ENCODE measurements at regions not wholly inside any gene's neighbourhood (a gene's known extent, or its start where the extent isn't known, plus 50 kb on each side); places are given as distances from the start of the nearest gene placed in this dataset.

DNA sequence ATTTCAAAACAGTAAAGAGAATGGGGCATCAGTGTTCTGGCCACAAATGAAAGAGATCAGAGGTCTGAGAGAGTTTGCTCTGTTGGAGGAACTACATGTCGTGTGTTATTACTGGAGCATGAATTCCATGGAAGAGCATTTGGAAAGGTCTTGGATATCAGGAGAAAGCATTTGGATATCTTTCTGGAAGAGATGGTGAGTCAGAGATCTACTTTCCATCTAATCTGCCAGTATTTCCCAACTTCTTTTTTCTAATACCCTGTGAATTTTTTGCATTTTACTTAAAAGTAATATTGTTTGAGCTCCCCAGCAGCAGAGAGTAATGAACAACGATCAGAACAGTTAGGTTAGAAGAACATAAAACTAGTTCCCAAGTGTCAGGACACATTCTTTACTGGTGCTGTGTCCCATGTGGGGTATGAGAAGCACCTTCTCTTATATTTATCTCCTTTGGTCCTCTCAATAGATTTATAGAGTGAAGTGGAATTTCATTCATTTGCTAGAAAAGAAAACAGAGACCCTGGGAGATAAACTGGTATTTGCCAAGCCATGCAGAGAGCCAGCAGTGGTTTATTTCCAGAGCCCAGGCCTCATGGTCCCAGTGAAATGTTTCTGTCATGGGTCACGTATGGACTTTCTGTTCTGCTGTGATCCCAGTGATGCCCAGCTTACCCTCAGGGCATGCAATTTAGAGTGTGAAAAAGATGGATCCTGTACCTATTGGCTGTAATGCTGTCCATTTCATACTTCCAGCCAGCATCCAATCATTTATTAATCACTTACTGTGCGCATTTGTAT lies 130.8 kb upstream of the NT5C1B start:
- peak in 1 of 2 donors; percentile 34 for ATAC-seq
- Histone ChIP-seq H3K4me1 (ENCODE audit: control insufficient read depth, insufficient read depth, low read length) (peaks cover 3% of the 10 kb centered on the region), H3K27me3 (ENCODE audit: control insufficient read depth, insufficient read depth) (no peaks in the 10 kb centered on the region), H3K9me3 (ENCODE audit: control insufficient read depth, low read length) (no peaks in the 10 kb centered on the region), H3K4me3 (ENCODE audit: low read length) (no peak overlapping the region), H3K27ac (ENCODE audit: low read length) (no peak overlapping the region)
- intact Hi-C loops (cut with DNase I), result no loop called here
- DNase-seq, result peak in 1 of 3 donors; percentile 11
- WGBS, result 81% methylated on average over 4 of the region's 4 CpGs

DNA sequence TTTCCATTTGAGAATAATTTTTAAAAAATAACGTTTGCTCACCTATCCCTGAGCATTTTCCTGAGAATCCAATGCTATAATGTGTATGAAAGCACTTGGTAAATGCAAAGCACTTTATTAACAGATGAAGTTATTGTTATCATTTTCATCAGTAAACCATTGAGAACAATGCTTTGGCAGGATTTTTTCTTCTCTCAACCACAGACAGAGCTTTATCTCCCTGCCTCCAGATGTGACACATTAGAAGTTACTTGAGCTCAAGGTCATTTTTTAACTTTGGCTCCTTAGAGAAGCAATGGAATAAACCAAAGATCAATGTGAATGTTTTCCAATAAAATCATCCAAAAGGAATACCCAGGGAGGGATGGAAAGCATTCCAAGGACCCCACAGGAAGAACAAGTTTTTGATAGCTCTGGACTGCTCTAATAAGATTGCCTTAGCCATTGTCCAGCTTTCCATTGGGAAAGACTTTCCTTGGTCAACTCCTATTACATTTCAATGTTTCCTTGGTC lies 118.9 kb upstream of the NT5C1B start:
- H3K9me3 ChIP-seq (ENCODE audit: control insufficient read depth, low read length), result no peaks in the 10 kb centered on the region
- intact Hi-C loops (cut with DNase I), result no loop called here
- H3K4me1 ChIP-seq (ENCODE audit: control insufficient read depth, insufficient read depth, low read length), result no peaks in the 10 kb centered on the region
- no peak overlapping the region for H3K27ac ChIP-seq (ENCODE audit: low read length)
- 40% methylated on average over 1 of the region's 1 CpG for WGBS
- no peak for DNase-seq
- no peak overlapping the region for H3K4me3 ChIP-seq (ENCODE audit: low read length)
- no peak for ATAC-seq
- H3K27me3 ChIP-seq (ENCODE audit: control insufficient read depth, insufficient read depth), result no peaks in the 10 kb centered on the region

DNA sequence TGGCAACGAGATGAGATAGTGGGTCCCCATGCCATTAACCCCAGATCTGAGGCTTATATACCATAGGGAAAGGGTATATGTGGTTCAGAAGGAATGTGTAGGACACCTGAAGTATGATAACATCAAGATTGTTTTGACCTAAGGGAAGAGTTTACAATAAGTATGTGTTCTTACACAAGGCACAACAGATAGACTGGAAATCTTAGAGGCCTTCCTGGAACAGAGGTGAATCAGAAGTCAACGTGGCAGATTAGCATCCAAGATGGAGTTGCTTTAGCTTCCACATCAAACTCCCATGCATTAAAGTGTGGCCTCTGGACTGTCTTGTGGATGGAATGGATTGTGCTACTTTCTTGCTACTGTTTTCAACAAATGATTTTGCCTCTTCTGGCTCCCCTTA lies 116.6 kb upstream of the NT5C1B start:
- no peak for DNase-seq
- no peaks in the 10 kb centered on the region for H3K9me3 ChIP-seq (ENCODE audit: control insufficient read depth, low read length)
- H3K27me3 ChIP-seq (ENCODE audit: control insufficient read depth, insufficient read depth), result no peaks in the 10 kb centered on the region
- no peak overlapping the region for H3K4me3 ChIP-seq (ENCODE audit: low read length)
- ATAC-seq, result no peak
- WGBS, result 94% methylated on average over 2 of the region's 2 CpGs
- H3K27ac ChIP-seq (ENCODE audit: low read length), result no peak overlapping the region
- intact Hi-C loops (cut with DNase I), result no loop called here
- H3K4me1 ChIP-seq (ENCODE audit: control insufficient read depth, insufficient read depth, low read length), result no peaks in the 10 kb centered on the region

DNA sequence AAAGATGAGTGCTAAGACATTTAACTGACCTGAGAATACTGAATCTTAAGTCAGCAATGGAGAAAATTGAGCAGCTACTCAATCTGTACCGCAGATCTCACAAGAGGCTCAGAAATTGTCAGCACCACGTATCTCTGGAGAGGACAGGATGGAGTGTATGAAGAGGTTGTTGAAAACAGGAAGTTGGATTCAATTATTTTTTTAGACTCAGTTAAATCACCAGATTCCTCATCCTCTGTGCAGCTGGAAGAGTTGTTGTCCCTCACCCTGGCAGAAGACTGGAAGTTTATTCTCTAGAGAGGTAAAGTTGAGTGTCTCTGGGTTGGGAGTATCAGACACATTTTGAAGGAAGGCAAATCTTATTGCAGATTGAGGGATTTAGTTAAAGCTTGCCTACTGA lies 114.9 kb upstream of the NT5C1B start:
- no peak overlapping the region for H3K27ac ChIP-seq (ENCODE audit: low read length)
- H3K4me1 ChIP-seq (ENCODE audit: control insufficient read depth, insufficient read depth, low read length), result no peaks in the 10 kb centered on the region
- intact Hi-C loops (cut with DNase I), result no loop called here
- H3K9me3 ChIP-seq (ENCODE audit: control insufficient read depth, low read length), result no peaks in the 10 kb centered on the region
- H3K4me3 ChIP-seq (ENCODE audit: low read length), result no peak overlapping the region
- DNase-seq, result no peak
- 37% methylated on average over 2 of the region's 2 CpGs for WGBS
- no peaks in the 10 kb centered on the region for H3K27me3 ChIP-seq (ENCODE audit: control insufficient read depth, insufficient read depth)
- no peak for ATAC-seq

DNA sequence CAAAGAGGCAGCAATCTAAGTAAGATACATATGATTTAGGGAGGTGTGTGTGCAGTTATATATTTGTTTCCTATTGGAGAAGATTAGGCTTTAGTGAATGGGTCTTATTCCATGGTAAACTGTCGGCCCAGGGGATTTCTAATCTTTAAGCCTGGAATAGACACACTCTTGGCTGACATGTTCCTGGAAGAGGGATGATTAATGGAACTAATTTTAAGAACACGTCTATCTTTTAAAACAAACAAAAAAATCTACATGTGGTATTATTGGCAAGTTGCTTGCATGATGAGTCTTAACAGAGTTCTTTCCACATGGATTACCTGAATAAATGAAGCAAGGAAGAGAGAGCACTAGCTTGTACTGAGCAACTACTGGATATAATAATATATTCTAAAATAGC lies 114.2 kb upstream of the NT5C1B start:
- ATAC-seq, result peak in 1 of 2 donors; percentile 57
- no peak overlapping the region for H3K27ac ChIP-seq (ENCODE audit: low read length)
- H3K9me3 ChIP-seq (ENCODE audit: control insufficient read depth, low read length), result no peaks in the 10 kb centered on the region
- intact Hi-C loops (cut with DNase I), result no loop called here
- no peaks in the 10 kb centered on the region for H3K27me3 ChIP-seq (ENCODE audit: control insufficient read depth, insufficient read depth)
- H3K4me3 ChIP-seq (ENCODE audit: low read length), result no peak overlapping the region
- H3K4me1 ChIP-seq (ENCODE audit: control insufficient read depth, insufficient read depth, low read length), result no peaks in the 10 kb centered on the region
- no peak for DNase-seq
- 25% methylated on average over 2 of the region's 2 CpGs for WGBS

DNA sequence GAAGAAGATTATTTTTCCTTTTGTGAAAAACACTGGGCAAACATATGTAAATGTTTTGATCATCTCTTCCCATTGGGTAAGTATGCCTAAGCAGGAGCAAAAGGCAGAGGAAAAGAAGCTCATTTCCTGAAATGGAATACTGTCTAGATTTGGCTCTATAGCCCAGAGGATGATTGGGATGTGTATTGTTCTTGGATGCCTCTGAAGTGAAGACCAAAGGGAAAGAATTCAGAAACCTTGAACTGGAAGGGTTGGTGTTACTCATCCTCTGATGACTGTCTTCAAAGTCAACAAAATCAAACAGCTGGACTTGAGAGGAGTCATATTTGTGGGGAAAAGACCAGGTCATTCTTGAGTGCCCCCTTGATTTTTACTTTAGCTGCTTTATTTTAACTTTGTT lies 112.6 kb upstream of the NT5C1B start:
- H3K4me3 ChIP-seq (ENCODE audit: low read length), result no peak overlapping the region
- ATAC-seq (no peak), DNase-seq (no peak)
- no peaks in the 10 kb centered on the region for H3K9me3 ChIP-seq (ENCODE audit: control insufficient read depth, low read length)
- intact Hi-C loops (cut with DNase I), result no loop called here
- H3K27ac ChIP-seq (ENCODE audit: low read length), result no peak overlapping the region
- H3K27me3 ChIP-seq (ENCODE audit: control insufficient read depth, insufficient read depth), result no peaks in the 10 kb centered on the region
- no peaks in the 10 kb centered on the region for H3K4me1 ChIP-seq (ENCODE audit: control insufficient read depth, insufficient read depth, low read length)

DNA sequence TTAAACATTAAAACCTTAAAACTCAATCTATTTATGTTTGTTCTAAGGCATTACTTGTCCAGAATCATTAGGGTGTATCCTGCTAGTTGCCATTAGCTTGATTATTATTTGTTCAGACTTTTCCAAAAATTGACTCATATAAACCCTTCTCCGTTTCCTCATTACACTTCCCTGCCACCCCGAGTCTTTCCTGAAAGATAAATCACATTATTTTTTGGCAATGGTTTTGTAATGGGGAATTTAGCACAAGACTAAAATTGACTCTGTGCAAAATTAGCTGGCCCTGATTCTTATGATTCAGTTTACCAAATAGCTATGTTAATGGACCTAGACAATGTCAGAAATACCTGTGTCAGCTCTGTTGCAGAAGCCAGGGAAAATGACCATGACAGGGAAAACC lies 112.2 kb upstream of the NT5C1B start:
- no peak for DNase-seq
- ATAC-seq, result no peak
- Histone ChIP-seq H3K9me3 (ENCODE audit: control insufficient read depth, low read length) (no peaks in the 10 kb centered on the region), H3K27me3 (ENCODE audit: control insufficient read depth, insufficient read depth) (no peaks in the 10 kb centered on the region), H3K4me3 (ENCODE audit: low read length) (no peak overlapping the region), H3K27ac (ENCODE audit: low read length) (no peak overlapping the region), H3K4me1 (ENCODE audit: control insufficient read depth, insufficient read depth, low read length) (no peaks in the 10 kb centered on the region)
- intact Hi-C loops (cut with DNase I), result no loop called here
- WGBS, result 33% methylated on average over 2 of the region's 2 CpGs

DNA sequence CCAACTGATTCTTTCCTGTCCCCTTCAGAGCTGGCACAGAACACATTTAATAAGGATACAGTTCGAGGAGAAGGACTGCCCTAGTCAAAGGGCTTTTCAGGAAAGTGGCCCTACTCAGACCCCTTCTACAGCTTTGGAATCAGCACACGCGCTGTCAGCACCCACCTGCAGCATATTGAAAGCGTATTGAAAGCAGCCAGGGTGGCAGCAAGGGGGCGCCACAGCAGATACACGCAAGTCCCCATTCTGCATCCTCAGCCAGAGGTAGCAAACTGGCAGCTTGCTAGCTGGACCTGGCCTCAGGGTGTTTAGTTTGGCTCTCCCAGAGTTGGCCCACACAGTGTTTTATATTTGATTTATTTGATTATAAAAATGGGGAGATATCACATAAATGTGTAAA lies 101.0 kb upstream of the NT5C1B start:
- DNase-seq (peak in 2 of 3 donors; percentile 19 to 32), ATAC-seq (no peak)
- 72% methylated on average over 6 of the region's 6 CpGs for WGBS
- no peak overlapping the region for H3K4me3 ChIP-seq (ENCODE audit: low read length)
- H3K9me3 ChIP-seq (ENCODE audit: control insufficient read depth, low read length), result no peaks in the 10 kb centered on the region
- H3K27me3 ChIP-seq (ENCODE audit: control insufficient read depth, insufficient read depth), result no peaks in the 10 kb centered on the region
- intact Hi-C loops (cut with DNase I), result no loop called here
- H3K27ac ChIP-seq (ENCODE audit: low read length), result no peak overlapping the region
- H3K4me1 ChIP-seq (ENCODE audit: control insufficient read depth, insufficient read depth, low read length), result no peaks in the 10 kb centered on the region

DNA sequence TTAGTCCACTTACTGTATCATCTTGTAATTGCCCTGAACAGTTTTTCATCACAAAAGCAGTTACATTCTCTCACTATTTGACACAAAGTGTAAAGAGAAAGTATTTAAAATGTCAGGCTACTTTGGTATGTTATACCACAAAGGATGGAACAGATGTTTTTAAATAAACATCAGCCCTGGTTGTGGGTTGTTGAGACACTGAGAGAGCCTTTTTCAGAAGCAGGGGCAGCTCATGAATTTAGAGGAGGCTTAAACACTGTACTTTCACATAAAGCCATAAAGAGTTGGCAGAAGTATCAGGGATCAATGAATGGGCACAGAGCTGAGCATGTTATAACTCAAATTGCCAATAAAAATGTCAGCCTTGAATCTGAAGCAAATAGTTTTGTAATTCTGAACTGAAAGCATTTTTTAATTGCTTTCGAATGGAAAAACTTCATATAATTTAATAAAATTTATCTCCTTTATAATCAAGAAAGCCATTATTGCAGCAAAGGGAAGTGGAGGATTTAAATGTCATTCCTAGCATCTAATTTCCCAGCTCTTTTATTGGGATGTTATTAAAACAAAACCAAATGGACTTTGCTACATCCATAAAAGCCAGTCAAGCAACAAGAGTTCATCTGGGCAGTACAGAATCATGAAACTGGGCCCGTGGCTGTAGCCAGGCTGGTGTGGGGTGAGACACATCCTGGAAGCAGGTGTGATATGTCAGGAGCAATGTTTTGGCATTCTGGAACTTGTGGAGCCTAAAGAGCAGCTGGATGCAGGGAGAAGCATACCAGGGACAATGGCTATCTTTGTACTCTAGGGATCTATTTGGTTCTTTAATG lies 95.1 kb upstream of the NT5C1B start:
- Histone ChIP-seq H3K9me3 (ENCODE audit: control insufficient read depth, low read length) (no peaks in the 10 kb centered on the region), H3K27me3 (ENCODE audit: control insufficient read depth, insufficient read depth) (no peaks in the 10 kb centered on the region), H3K4me1 (ENCODE audit: control insufficient read depth, insufficient read depth, low read length) (no peaks in the 10 kb centered on the region), H3K4me3 (ENCODE audit: low read length) (no peak overlapping the region), H3K27ac (ENCODE audit: low read length) (no peak overlapping the region)
- ATAC-seq (no peak), DNase-seq (no peak)
- WGBS, result 60% methylated on average over 2 of the region's 2 CpGs
- intact Hi-C loops (cut with DNase I), result no loop called here

DNA sequence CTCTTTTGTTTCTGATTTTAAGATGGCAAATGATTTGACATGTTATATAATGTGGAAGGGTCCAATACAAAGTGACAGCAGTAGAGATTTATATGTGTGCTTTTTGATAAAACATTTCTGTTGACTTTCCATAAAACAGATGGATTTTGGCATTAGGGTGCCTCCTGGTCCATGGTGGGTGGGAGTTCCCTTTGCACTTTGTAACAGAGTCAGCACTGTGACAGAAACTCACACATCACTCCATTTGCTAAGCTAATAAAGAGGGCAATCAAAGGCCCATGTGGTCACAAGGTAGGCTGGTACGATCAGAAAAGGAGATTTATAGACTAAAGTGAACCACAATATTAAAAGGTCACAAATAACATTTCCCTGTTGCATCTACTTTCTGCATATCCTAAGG lies 93.3 kb upstream of the NT5C1B start:
- WGBS, result 96% methylated on average over 1 of the region's 1 CpG
- no peak for DNase-seq

DNA sequence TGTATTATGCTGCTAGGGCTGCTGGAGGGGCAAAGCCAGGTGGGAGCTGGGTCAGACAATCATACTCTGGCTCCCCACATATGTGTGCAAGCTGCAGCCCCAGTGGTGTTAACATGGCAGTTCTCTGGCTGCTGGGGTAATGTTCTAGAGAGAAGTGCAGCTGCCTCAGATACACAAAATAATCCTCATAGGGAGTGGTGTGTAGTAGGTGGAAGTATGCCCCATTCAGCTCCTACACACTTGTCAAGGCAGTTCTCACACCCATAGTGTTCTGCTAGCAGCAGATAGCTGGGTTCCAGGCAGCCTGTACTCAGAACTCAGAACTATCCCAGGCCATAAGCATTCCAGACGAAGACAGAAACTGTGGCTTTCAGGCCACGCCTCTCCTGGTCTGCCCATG lies 87.9 kb upstream of the NT5C1B start:
- DNase-seq, result no peak
- no peaks in the 10 kb centered on the region for H3K9me3 ChIP-seq (ENCODE audit: control insufficient read depth, low read length)
- no peak for ATAC-seq
- H3K4me1 ChIP-seq (ENCODE audit: control insufficient read depth, insufficient read depth, low read length), result no peaks in the 10 kb centered on the region
- intact Hi-C loops (cut with DNase I), result no loop called here
- no peaks in the 10 kb centered on the region for H3K27me3 ChIP-seq (ENCODE audit: control insufficient read depth, insufficient read depth)
- no peak overlapping the region for H3K27ac ChIP-seq (ENCODE audit: low read length)
- no peak overlapping the region for H3K4me3 ChIP-seq (ENCODE audit: low read length)
- 79% methylated on average over 2 of the region's 2 CpGs for WGBS

More for the DNA sequence above, 93.3 kb upstream of the NT5C1B start:
- H3K27ac ChIP-seq (ENCODE audit: low read length), result no peak overlapping the region
- no peaks in the 10 kb centered on the region for H3K27me3 ChIP-seq (ENCODE audit: control insufficient read depth, insufficient read depth)
- H3K4me1 ChIP-seq (ENCODE audit: control insufficient read depth, insufficient read depth, low read length), result no peaks in the 10 kb centered on the region
- intact Hi-C loops (cut with DNase I), result no loop called here
- ATAC-seq, result no peak
- H3K4me3 ChIP-seq (ENCODE audit: low read length), result no peak overlapping the region
- H3K9me3 ChIP-seq (ENCODE audit: control insufficient read depth, low read length), result no peaks in the 10 kb centered on the region

Data from right cardiac atrium (tissue), 5 donors.